Breast epithelium (tissue), 3 donors: ENCODE measurements at regions not wholly inside any gene's neighbourhood (a gene's known extent, or its start where the extent isn't known, plus 50 kb on each side); places are given as distances from the start of the nearest gene placed in this dataset.

Experiments
- POLR2AphosphoS5 ChIP-seq, 3 donors: sonication (generic); formaldehyde crosslinking; IDR thresholded peaks; one replicate each; pipeline ENCODE4 v1.6.1; 2017; ENCODE audit warnings: antibody characterized with exemption in 3 of 3
- TF ChIP-seq, protein P1 (sequence below), 3 donors: fragments of 450-650 bp; IDR thresholded peaks; one replicate each; pipeline ENCODE4 v1.5.1; 2016 to 2017; ENCODE audit warnings: antibody characterized with exemption in 3 of 3, mild to moderate bottlenecking in 3 of 3, moderate library complexity in 3 of 3

GRCh38 chr1:64348961-64349648, 120.8 kb upstream of the CACHD1 start:
- TF ChIP-seq, protein P1, sequence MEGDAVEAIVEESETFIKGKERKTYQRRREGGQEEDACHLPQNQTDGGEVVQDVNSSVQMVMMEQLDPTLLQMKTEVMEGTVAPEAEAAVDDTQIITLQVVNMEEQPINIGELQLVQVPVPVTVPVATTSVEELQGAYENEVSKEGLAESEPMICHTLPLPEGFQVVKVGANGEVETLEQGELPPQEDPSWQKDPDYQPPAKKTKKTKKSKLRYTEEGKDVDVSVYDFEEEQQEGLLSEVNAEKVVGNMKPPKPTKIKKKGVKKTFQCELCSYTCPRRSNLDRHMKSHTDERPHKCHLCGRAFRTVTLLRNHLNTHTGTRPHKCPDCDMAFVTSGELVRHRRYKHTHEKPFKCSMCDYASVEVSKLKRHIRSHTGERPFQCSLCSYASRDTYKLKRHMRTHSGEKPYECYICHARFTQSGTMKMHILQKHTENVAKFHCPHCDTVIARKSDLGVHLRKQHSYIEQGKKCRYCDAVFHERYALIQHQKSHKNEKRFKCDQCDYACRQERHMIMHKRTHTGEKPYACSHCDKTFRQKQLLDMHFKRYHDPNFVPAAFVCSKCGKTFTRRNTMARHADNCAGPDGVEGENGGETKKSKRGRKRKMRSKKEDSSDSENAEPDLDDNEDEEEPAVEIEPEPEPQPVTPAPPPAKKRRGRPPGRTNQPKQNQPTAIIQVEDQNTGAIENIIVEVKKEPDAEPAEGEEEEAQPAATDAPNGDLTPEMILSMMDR (IDR thresholded peaks at IDR 0.05): no peak
- TF ChIP-seq POLR2AphosphoS5 (IDR thresholded peaks at IDR 0.05): no peak
